HG03432 (cell line): ENCODE measurements at regions not wholly inside any gene's neighbourhood (a gene's known extent, or its start where the extent isn't known, plus 50 kb on each side); places are given as distances from the start of the nearest gene placed in this dataset.
"Not testable (repeated sequence)": the region's sequence is repeated elsewhere in the genome, so short reads cannot be mapped to it uniquely, and the experiment has no call there.

Experiments
- ATAC-seq: cut with Tn5 transposase; IDR thresholded peaks from one replicate; pipeline ENCODE4 v1.9.1; 2021; ENCODE audit warnings: mild to moderate bottlenecking, moderate library complexity; ENCODE audit not compliant: unreplicated experiment

DNA sequence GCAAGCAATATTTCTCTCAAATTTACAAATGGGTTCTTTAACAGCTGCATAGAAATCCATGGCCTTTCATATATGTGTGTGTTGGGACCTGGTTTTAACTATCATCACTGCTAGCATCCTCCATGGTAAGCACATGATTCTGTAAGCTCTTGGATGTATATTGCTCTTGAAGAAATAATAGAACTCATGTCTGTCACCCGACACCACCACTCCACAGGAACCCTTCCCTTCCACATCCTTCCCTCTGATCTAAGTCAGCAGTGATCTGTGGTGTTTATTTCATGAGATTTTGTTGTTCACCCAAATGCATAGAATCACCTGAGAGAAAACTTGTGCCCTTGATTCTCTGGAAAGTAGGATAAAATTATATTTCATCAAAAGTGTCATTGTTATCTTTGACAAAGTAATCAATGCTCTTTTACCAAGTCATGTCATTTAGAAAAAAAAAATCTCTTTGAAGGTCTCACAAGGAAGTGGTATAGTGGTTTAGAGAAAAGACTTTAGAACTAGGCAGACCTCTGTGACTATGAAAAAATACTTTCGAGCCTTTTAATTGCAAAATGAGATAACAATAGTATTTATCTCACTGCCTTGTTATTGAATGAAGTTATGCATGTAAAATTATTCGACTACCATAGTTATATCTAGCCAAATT, 649.8 kb upstream of the SLC35B3 start:
- no peak for ATAC-seq

- no peak for ATAC-seq
Observed at GRCh38 chr6:9083108-9083507, 647.8 kb upstream of the SLC35B3 start.

DNA sequence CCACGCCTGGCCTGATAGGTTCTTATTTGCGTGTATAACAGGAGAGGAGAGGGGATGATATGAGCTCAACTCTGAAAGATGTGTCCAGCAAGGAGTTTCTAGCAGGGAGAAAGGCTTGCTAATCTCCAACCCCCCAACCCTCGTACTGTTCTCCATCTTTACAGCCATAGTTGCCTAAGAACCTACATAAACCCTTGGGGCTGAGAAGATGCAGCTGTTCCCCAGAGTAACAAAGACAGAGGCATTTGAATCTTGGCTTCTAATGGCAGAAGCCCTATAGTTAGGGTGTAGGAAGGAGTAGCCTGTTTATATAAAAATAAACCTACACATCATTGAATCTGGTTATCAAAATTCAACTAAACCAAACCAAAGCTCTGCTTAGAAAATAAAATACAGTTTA, 631.4 kb upstream of the SLC35B3 start:
- ATAC-seq, result no peak

DNA sequence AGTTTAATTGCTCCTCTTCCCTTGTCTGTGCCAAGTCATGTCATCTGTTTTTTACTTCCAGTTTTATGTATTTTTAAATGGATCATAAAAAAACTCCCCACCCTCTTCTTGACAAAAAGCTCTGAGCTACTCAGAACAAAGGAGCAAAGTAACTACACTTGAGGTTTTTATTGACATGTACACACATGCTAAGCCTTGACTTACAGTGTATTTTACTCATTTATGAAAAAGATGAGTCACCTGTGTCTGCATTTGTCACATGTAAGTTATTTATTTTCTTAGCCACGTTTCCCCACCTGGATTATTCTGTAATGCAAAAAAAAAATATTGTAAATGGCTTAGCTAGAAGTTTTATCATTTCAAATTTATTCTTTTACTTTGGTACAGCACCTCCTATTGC, 628.8 kb upstream of the SLC35B3 start:
- no peak for ATAC-seq

DNA sequence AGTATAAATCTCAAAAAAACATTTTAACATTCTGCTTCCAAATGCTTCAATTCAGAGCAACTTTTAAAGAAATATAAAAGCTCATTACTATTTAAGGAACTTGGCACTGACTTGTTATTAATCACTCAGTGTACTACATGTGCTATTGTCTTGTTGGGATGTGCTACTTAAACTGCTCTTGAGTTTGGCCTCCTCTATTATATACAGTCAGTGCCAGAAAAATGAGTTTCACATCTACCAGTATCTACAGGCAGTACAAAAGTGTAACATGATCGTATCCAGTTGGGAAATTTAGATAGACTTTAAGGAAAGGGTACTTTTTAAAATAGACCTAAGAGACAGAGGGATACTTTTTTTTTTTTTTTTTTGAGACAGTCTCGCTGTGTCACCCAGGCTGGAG, 627.3 kb upstream of the SLC35B3 start:
- ATAC-seq, result no peak

GRCh38 chr6:9057937-9058336, 622.6 kb upstream of the SLC35B3 start:
- no peak for ATAC-seq

- no peak for ATAC-seq
Observed at GRCh38 chr6:9056556-9056955, 621.2 kb upstream of the SLC35B3 start.

DNA sequence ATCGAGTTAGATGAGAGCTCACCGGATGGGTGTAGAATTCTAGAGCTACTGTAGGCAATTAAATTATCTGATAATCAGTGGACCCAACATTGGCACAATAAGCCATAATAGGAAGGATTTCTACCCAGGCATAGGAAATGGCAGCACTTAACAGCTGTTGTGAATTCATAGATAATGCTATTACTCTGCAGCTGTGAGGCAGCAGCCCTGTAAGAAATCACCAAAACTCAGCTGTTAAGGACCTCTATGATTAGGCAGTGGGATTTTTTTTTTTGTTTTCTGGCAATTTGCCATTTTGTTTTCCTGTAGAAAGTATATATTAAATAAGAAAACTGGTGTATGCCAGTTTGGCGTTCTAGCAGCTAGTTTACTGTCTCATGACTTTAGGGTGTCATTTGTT, 609.1 kb upstream of the SLC35B3 start:
- ATAC-seq, result no peak

DNA sequence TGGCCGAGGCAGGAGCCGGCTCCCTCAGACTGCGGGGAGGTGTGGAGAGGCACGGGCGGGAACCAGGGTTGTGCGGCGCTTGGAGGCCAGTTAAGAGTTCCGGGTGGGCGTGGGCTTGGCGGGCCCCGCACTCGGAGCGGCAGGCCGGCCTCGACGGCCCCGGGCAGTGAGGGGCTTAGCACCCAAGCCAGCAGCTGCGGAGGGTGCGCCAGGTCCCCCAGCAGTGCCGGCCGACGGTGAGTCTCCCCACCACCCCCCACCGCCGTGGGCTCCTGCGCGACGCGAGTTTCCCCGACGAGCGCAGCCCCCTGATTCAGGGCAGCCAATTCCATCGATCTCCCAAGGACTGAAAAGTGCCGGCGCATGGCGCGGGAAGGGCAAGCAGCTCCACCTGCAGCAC, 605.4 kb upstream of the SLC35B3 start:
- no peak for ATAC-seq

DNA sequence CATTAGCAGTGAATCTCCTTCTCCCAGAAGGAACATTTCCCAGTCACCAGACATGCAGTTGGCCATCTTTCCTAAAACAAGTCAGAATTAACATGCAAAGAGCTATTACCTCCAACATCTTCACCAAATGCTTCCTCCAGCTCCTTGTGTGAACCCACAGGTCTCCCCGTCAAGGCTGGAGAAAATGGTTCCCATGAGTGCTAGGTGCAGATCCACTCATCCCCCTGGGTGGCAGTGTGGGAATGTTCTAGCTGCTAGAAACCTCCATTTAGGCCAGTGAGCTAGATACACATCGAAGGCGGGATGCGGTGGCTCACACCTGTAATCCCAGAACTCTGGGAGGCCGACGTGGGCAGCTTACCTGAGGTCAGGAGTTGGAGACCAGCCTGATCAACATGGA, 603.9 kb upstream of the SLC35B3 start:
- ATAC-seq, result no peak

DNA sequence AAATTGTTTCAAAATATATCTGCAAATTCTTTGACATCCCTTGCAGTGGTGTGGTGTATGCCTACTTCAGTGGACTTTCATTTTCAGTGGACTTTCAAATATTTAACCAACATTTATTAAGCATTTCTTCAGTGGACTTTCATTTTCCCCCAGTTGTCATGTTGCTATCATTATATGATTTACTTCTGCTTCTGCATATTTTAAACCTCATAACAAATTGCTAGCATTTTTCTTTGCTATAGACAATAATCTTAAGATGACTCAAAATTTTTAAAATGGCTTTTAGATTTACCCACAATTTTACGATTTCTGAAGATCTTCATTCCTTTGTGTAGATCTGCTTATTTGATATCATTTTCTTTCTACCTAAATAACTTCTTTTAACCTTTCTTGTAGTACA, 592.7 kb upstream of the SLC35B3 start:
- ATAC-seq, result no peak

DNA sequence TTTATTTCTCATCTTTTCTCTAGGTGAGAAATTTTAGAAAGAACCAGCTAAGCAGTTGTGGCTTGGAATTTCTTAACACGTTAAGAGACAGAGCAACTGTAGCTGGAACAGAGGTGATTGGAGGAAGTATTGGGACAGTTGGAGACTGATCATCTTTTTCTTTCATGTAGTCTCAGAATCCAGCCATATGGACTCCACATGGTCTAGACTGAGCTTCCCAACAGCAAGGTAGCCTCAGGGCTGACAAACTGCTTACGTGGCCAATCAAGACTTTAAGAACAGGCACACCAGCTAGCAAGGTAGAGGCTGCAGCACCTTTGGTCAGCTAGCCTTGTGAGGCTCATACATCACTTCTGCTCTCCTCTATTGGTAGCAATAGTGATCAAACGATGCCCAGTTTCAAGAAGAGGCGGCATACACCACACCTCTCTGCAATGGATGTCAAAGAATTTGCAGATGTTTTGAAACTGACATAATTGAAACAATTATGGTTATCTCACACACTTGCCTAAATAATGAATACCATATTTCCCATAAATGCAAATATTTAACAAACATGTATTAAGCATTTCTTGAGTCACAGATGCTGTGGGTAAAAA, 590.5 kb upstream of the SLC35B3 start:
- ATAC-seq, result no peak

GRCh38 chr6:9025228-9025627, 589.9 kb upstream of the SLC35B3 start:
- no peak for ATAC-seq

DNA sequence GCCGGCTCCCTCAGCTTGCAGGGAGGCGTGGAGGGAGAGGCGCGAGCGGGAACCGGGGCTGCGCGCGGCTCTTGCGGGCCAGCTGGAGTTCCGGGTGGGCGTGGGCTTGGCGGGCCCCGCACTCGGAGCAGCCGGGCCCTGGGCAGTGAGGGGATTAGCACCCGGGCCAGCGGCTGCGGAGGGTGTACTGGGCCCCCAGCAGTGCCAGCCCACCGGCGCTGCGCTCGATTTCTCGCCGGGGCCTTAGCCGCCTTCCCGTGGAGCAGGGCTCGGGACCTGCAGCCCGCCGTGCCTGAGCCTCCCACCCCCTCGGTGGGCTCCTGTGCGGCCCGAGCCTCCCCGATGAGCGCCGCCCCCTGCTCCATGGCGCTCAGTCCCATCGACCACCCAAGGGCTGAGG, 588.9 kb upstream of the SLC35B3 start:
- ATAC-seq, result not testable (repeated sequence)

- no peak for ATAC-seq
Observed at GRCh38 chr6:9020001-9020400, 584.7 kb upstream of the SLC35B3 start.

DNA sequence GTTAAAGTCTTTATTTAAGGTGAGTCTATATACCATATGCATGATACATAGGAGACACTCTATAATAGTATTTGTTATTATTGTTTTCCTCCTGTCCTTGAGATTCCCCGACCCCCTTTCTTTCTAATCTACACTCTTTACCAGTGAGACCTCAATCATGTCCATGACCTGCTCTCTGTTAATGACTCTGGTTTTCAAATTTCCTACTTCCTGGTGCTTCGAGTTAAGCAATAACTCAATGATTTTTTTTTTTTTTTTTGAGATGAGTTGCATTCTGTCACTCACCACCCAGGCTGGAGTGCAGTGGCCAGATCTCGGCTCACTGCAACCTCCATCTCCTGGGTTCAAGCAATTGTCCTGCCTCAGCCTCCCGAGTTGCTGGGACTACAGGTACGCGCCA, 574.6 kb upstream of the SLC35B3 start:
- ATAC-seq, result no peak

DNA sequence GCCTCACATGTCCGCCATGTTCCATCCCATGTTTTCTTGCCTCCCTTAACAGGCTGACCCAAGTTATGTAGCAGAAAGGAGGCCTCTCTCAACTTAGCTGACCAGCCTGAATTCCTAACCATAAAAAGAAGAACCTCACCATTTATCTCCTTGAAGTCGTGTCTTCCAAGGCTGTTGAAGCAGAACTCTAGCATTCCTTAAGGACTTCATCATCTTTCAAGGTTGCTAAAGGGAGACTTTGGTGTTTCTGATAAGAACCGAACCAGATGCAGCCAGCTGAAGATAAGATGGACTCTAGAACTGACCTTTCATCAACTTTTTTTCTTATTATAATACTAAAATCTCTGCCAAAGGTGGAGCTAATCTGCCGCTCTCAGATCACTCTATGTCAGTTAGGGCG, 571.7 kb upstream of the SLC35B3 start:
- no peak for ATAC-seq

DNA sequence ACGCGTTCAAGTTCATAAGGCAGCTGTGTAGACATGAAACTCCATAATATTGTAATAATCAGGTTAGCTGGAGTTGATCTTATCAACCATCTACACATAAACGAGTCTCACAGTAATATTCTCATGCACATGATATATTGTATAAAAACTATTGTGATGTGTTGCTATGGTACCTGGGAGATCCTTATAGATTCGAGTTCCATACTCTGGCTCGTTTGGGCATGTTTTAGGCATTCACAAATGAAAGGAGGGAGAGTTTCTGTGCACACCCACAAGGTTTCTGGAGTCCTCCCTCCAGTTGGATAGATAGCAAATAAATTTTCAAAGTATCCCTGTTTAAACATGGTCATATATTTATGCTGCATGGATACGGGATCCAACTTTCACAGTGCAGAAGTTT, 567.5 kb upstream of the SLC35B3 start:
- ATAC-seq, result no peak

- no peak for ATAC-seq
Observed at GRCh38 chr6:8995156-8995555, 559.8 kb upstream of the SLC35B3 start.

DNA sequence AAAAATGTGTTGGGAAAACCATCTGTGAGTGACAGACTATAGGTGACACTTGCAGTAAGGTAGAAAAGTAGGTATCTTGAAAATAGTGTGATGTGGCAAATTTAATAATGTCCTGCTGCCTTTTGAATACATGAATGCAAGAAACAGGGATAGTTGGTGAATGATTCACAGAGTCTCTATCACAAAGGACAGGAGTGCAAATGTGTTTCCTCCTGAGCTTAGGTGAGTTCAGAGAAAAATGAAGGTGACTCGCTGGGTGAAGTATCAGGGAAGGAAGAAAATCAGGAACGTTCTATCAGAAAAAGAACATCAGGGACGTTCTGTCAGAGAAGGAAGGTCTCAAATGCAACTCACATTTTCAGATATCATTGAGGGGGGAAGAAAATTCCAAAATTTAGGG, 557.8 kb upstream of the SLC35B3 start:
- no peak for ATAC-seq

GRCh38 chr6:8991844-8992243, 556.5 kb upstream of the SLC35B3 start:
- no peak for ATAC-seq

- ATAC-seq, result no peak
Observed at GRCh38 chr6:8990075-8990474, 554.7 kb upstream of the SLC35B3 start.

- peak; percentile 97 for ATAC-seq
Observed at GRCh38 chr6:8983202-8983688, 547.9 kb upstream of the SLC35B3 start.
